Mucosa of gallbladder (tissue), 1 donor: ENCODE measurements at regions not wholly inside any gene's neighbourhood (a gene's known extent, or its start where the extent isn't known, plus 50 kb on each side); places are given as distances from the start of the nearest gene placed in this dataset.

Experiments
- DNase-seq: peaks from one replicate; pipeline ENCODE4 v3.0.0-alpha.2; 2020; ENCODE audit warnings: low spot score
- donor health status: DM: no; HTN: no; CAD: no.

DNA sequence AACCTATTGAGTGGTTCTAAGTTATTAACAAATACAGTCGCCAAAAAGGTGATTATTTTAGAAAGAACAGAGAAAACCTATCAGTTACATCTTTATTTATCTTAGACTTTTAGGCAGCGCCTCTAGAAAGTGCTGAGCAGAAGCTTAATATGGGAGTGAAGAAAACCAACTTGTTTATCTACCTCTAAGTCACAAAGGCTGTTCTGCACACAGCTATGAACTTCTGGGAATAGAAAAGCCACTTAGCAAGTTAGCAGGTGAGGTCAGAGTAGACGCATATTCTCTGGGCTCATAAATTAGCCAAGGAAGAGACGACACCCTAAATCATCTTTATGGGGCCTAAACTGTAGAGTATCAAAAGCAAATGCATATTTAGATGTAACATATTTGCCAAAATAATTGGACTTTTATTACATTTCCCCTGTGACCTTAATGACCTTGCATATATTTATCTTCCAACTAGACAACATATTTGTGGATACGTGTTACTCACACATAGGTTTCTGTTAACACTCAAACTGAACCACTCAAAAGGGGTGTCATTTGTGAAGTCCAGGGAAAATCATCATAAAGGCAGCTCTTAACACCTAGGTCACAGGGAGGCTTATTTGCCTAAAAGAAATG lies 267.1 kb downstream of the ADGB start:
- DNase-seq: no peak

DNA sequence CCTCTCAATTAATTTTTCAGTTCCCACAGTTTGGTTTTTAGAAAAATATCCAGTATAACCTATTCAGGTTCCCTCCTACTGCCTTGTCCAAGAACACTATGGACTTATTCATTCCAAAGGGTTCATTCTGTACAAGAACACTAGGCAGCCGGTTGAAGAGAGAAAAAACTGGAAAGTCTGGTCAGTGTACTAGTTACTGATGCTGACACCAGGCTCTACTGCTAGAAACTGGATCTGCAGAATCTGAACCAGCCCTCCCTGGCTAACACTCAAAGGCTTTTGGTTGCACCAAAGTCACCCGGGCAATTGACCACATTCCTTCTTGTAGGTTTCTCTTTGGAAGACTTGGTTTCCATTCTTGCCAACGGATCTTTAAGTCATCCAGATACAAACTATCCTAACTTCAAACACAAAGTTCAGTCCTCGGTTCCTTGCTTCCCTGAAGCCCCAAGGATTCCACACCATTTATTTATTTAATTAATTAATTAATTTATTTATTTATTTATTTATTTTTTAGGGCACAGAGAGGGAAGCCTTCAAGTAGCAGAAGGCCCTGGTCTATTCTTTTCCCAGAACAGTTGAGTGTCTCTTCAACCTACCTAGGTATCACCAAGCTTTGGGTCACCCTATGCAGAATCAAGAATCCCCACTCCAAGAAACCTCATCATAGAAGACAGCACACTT lies 268.1 kb downstream of the ADGB start:
- no peak for DNase-seq

DNA sequence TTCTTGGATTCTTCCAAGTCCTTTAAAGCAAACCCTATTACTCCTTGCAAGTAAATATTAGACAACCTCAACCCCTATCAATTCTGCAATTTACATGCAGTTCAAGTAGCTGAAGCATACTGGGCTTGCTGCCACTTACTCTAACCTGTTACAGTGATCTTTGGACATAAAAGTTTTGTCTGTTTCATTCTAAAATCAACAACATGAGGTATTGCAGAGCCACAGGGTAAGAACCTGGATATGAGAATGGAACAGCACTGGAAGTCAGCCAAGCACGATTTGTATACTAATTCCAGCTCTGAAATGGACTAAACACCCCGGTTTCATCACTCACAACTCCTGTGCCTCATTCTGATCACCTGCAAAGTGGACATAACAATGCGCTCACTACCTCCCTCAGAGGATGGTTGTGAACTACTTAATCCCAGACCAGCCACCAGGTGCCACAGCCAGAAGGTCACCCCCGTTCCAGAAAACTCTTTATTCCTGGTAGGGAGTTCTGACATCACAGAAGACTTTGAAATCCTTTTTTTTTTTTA lies 270.0 kb downstream of the ADGB start:
- DNase-seq: no peak

DNA sequence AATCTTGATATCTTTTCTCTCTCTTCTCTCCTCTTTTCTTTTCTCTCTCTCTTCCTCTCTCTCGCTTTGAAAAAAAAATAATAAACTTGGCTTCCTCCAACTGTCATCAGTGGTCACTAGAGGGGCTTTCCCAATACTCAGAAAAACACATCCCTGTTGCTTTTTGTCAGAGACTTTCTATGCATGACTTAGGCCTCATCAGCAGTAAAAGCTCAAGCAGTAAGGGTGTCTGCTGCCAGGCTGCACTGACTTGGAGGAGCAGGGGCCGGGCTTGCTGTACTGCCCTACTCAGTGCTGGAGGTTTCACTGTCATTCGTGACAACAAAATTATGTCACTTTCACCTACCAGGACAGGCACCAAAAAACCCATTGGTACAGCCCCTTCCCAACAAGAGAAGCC lies 272.0 kb downstream of the ADGB start:
- DNase-seq: no peak

DNA sequence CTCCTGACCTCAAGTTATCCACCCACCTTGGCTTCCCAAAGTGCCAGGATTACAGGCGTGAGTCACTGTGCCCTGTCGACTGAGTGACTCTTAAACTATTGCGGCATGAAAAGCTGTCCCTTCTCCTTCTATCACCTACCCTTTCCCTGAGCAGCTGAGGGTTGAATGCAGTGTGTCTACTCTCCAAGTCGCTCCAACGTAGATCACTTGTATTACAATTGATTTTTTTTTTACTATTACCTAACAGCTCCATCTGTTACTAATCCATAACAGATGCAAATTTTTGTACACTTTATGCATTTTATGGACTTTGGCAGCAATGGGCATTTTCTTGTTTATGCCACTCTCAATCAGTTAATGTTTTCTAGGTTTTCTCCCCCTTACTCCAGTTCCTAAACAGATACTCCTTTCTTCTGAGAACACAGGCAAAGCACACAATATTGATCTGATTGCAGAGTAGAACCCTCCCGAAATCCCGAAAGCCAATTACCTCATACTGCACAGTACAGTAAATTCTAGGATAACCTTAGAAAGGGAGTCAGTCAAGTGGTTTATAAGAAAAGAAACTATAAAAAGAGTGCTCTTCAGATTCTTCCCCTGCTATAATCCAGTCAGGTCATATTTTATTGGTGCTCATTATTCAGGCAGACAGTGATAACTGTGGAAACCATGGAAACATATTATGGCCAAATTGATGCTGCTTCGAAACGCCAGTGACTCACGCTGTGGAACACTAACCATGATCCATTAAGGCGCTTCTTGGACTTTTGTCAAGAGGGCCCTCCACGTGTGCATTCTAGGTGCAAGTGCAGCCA lies 273.0 kb downstream of the ADGB start:
- no peak for DNase-seq

DNA sequence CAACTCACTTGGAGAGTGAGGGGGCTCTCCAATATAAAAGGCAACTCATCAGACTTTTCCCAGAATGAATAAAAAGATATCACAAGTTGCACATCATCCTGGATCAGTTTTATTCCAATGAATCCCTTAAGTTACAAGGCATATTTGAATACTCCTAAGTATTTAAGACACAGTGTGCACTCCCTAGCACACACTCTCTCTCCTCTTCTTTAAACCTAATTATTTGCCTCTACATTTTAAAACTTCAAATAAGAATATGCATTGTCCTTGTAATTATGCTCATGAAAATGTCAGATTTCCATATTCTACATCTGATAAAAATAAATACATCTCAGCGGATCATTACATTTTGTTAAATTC lies 273.6 kb downstream of the ADGB start:
- no peak for DNase-seq

DNA sequence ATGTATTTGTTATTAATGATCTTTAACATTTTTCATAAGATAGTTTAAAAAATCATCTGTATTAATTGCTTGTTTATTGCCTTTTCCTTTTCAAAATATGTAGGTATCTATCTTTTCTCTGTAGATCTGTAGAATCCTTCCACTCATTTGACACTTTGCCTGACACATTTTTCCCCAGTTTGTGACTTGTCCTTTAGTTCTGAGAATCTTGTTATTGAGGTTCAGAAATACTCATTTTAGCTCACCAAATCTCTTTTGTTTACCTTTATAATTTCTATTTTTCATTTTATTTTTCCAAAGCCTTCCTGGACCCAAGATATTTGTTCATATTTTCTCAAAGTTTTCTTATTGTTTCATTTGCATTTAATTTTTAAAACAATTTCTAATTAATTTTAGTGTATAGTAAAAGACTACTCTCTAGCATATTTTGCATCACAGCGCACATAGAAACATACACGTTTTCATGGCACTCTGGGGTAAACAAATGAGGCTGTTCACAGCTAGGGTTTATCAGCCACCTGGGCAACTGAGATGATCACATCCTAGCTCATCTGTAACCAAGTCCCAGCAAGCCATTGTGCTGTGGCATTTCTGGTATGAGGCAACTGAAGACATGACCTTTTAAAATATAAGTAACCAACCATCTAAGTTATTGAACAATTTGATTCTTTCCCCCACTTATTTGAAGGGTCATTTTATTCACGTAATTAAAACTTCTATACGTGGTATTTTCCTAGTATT lies 275.7 kb downstream of the ADGB start:
- no peak for DNase-seq

DNA sequence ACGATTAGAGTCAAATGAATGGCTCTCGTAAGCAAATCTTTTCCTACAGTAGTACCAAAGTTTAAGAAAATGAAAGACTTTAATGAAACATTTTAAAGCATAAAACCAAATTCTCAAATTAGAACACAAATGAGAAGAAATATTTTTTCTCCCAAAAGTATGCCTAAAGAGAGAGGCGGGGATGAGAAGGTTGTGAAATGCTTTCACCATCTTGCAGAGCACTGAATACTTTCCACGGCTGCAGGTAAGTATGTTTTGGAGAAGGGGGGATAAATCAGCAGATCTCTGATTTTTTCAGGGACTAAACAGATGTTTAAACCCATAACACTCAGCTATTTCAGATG lies 277.1 kb downstream of the ADGB start:
- DNase-seq: no peak

DNA sequence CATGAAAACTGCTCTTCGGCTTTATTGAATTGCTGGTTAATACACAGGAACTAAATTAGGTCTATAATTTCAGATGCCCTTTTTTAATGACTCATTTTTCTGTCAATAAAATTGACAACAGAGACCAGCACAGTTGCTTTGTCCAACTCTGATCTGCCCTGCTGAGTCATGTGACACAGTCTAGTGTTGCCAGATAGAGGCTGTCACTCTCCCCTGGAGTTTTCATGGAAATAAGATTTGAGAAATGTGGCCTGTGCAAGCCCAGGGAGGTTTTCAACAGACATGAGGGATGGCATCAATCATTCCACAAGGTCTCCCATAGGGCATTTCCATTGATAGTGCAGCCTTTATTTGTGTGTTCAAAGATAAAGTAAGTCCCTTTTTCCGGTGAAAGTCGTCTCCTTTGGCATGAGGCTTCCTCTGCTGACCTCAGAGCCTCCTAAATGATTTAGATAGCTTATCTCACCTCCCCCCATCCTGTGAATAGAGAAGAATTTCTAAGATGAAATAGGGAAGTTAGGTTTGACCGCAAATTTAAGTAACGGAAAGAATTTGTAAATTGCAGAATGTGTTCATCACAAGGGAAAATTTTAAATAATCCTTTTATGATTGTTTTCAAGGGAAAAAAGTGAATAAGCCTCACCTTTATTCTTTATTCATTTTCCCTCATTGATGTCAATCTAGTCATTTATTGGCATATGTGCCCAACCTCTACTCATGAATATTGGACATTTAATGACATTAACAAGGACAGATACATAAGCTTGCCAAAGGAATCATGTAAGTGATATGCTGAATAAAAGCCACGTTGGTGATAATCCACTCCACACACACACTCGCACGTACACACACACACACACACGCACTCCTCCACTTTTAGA lies 277.7 kb downstream of the ADGB start:
- peak; percentile 43 for DNase-seq

DNA sequence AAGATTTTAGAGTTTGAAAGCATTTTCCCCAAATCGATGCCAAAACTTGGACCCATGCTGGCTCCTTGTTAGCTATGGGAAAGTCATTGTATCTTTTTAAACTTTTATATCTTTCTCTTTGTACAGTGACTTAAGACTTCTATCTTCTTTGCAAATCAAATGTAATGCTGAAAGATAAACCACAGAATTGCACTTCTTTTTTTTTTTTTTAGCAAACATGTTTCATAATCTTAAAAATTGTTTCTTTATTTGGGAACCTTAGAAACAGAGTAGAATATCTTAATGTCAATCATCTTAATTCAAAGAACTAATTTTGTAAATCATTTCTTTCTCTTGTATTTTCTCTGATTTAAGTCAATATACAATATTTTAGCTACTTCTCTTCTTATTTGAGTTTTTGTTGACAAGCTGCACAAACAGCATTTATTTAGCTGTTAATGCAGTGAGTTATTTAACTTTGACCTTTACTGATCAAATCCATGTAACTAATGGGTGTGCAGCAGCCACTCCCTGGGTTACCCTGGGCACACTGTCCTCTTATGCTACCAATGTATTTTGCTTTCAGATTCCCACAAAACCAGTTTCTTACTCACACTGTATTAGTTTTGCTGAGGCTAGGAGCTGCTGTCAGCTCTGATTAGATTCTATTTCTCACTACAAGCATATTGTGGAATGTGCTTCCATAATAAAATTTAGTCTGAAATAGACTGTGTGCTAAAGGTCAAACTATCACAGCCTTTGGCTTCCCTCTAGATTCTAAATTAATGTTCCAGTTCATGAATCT lies 279.6 kb downstream of the ADGB start:
- DNase-seq: peak; percentile 22

DNA sequence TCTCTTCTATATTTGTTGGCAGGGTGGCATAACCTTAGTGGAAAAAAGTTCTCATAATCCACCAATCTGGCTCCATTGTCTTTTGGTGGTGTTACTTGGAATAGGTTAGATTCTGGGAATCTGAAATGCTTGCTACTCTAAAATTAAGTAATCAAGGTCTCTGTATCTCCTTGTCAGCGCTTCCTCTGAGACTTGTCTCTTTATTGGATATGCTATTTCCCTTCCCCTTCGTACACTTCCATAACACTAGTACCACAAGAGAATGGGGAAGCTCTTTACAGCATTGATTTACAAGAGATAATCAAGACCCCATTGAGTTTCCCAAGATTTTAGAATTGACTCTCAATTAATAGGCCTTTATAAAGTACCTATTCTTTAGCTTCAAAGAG lies 280.2 kb downstream of the ADGB start:
- DNase-seq: no peak

DNA sequence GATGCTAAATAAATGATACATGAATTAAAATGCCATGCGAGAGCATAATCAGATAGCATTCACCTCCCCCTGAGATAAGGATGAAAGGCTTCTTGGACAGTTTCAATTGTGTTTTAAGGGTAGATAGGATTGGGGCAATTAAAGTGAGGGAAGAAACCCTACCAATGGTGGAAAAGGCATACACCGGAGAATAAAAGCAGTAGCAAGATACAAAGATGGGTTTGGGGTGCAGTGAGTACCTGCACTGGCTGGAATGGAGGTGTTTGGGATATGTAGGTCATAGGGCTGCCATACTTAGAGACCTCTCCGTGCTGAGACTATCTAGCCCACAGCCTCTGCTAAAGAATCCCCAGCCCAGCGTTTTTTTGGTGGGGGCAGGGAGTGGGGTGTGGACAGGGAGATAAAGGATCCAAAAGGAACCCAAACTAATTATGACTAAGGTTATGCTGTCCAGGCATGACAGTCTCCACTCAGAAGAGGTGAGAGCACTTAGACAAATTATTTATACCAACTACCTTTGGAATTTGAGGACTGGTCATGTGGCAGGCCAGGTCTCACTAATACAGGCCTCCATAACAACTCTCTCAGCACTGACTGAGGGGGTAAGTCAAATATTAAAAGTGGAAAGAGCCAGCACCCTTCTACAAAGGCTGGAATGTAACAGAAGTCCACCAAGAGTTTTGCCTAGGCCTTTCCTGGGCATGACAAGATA lies 280.8 kb downstream of the ADGB start:
- no peak for DNase-seq

DNA sequence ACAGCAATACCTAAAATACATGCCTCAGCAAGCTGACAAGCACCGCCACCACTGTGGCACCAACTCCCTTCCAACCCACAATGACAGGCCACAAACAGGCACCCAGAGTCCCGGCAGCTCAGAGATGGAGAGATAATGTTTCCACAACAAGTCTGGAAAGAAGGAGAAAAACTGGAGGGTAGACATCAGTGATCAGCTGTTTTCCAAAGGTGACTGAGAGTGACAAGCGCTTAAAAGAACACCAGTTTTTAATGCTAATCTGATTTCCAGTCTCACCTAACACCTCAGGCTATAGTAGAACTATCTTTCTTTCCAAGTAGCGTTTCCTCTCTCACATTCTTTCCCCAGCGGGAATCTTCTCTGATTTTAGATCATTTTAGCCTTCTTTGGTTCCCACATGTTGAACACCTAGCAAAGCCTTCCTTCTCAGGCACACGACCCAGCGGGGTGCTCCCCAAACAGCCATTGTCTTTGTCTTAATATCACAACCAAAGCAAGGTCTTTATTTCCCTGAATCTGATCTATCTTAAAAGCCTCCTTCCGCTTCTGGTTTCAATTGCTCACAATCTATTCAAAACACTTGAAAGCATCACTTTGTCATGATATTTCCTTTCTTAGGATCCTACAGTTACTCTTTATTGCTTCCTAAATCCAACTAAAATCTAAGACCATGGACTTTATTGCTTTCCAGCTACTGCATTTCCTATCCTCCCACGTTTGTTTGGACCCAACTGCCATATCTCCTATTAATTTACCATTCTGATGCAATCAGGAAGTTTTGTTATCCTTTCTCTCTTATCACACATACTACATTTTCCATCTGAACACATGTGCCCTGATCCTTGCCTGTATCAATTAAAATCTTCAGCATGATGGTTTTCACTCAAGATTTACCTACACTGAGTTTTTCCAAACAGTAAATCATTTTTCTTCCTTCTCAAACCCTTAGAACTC lies 282.7 kb downstream of the ADGB start:
- no peak for DNase-seq

DNA sequence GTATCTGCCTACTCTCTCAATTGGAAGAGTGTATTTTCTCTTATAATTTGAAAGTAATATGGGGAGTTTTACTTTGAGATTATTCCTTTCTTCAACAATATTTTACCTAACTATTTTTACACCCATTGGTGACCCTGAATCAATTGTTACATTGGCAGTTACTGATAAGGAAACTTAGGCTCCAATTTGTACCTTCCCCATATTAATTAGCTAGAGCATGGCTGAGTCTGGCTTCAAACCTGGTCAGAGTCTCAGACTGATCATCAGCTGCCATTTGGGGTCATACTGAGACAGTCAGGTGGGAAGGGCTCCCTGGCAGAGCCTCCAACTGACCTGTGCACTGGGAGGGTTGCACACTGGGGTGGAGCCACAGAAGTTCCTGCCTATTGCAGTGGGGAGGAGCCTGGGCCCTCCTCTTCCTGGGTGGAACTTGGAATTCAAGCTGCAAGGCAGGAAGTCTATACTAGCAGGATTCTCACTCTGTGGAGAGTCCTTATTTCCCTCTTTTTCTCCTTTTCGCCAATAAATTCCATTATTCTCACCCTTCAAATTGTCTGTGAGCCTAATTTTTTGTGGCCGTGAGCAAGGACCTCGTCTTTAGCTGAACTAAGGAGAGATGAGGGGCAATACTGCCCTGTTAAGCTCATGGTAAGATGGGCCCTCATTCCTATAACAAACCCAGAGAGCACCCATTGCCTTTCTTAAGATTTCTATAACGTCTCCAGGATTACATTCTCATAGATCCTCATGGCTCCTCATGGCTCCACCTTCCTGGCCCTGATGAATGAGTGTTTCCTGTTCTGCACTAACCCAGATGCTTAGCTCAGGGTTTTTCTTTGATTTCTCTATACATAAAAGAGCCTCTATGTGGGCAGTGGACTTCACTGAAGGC lies 285.1 kb downstream of the ADGB start:
- no peak for DNase-seq

DNA sequence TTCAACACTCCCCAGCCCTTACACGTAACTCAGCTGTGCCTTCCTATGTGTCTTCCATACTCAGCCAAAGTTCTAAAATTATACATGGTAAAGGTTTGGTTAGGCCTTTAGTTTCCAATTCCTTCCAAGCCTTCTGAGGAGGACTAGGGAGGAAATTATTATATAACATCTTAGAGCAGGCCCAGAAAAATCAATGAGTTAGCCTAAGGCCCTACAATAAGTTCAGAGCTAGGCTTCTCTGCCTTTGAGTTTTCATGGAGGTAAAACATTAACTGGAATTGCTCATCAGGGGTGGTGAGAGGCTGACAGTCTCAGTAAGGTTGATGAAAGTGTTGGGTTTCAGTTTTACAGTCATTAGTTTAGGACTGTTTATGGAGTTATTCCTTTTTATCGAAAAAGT lies 286.0 kb downstream of the ADGB start:
- peak; percentile 30 for DNase-seq

DNA sequence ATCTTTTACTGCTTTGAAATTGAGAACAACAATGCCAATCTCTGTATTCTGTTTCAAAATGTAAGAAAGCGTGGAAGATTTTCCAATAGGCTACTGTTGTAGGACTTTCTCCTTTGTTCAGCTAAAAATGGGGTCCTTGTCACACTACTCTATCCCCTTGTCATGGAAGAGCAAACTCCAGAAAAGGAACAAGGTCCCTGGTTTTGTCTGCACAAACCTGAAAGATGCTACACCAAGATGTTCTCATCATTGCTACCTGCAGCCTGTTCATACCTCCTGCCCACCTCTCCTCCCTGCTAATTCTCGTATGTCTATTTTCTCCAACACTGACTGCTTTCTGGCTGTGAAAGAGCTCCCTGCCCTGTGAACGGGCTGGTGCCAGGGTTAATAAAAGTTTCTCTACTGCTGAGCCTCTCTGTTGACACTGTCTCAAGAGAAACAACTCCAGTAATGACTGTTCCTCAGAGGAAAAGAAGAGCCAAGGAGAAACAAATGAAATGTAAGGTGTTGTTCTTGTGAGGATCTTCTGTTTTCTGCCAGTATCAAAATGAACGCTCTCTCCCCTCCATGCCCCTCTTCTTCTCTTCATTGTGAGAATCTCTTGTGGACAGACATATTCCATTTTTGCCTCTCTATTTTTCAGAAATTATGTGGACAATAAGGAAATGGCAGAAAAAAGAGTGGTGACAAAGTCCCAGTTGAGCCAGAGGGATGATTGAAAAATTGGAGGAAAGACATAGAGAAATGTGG lies 287.1 kb downstream of the ADGB start:
- no peak for DNase-seq
